Esophagus squamous epithelium (tissue), 5 donors: ENCODE measurements at regions not wholly inside any gene's neighbourhood (a gene's known extent, or its start where the extent isn't known, plus 50 kb on each side); places are given as distances from the start of the nearest gene placed in this dataset.

ENCODE experiments used
- DNase-seq: peaks from one replicate; lab custom pipeline; 2025; lab: John Stamatoyannopoulos, UW
- H3K27ac ChIP-seq, 4 donors: fragments of 200-600 bp; sonication (generic); one replicate each; pipeline ENCODE4 v1.5.1; 2016 to 2019; ENCODE audit warnings: mild to moderate bottlenecking in 1 of 4
- H3K27me3 ChIP-seq, 4 donors: fragments of 200-600 bp; sonication (generic); 1 replicate in 3 of 4; 2 replicates in 1 of 4; pipeline versions ENCODE4 v1.5.1 to v1.6.0; 2017 to 2021; ENCODE audit warnings: antibody characterized with exemption in 1 of 4
- H3K36me3 ChIP-seq, 3 donors: fragments of 200-600 bp; sonication (generic); one replicate each; pipeline ENCODE4 v1.5.1; 2016 to 2019
- H3K4me1 ChIP-seq, 3 donors: fragments of 200-600 bp; sonication (generic); one replicate each; pipeline ENCODE4 v1.5.1; 2017 to 2019
- H3K4me3 ChIP-seq, 4 donors: fragments of 200-600 bp; sonication (generic); 1 replicate in 3 of 4; 2 replicates in 1 of 4; pipeline ENCODE4 v1.5.1; 2016 to 2019; ENCODE audit warnings: mild to moderate bottlenecking in 2 of 4, moderate library complexity in 1 of 4
- H3K9me3 ChIP-seq, 3 donors: fragments of 200-600 bp; sonication (generic); one replicate each; pipeline ENCODE4 v1.5.1; 2016 to 2019
- POLR2A ChIP-seq, 4 donors: fragments of 450-650 bp; IDR thresholded peaks; one replicate each; pipeline ENCODE4 v1.6.1; 2017; ENCODE audit warnings: antibody characterized with exemption in 4 of 4, mild to moderate bottlenecking in 4 of 4, moderate library complexity in 3 of 4
- WGBS, 2 donors: methylation state at CpG; one replicate each; pipeline ENCODE4 v1.1.5; 2018; 5-methylcytosine and 5-hydroxymethylcytosine counted together
- intact Hi-C: fragments of 100-400 bp; cut with DNase I; formaldehyde crosslinking; loops from one replicate; pipeline ENCODE4 v1.15.0; 2022
- small RNA-seq, 4 donors: library from RNA; depleted of rRNA; stranded (forward); fragments of <200 nt; gene quantifications; one replicate each; pipeline ENCODE3, GENCODE V24; 2016
- TF ChIP-seq, protein P1 (sequence below), 6 experiments: fragments of 450-650 bp in 4 of 6; fragments of 200-600 bp in 2 of 6; sonication (generic) in 2 of 6; IDR thresholded peaks; one replicate each; pipeline ENCODE4 v1.5.1; 2016 to 2019; ENCODE audit warnings: antibody characterized with exemption in 6 of 6, mild to moderate bottlenecking in 4 of 6, moderate library complexity in 4 of 6
- donor health status: DM: yes; HTN: yes; CAD: no.

DNA sequence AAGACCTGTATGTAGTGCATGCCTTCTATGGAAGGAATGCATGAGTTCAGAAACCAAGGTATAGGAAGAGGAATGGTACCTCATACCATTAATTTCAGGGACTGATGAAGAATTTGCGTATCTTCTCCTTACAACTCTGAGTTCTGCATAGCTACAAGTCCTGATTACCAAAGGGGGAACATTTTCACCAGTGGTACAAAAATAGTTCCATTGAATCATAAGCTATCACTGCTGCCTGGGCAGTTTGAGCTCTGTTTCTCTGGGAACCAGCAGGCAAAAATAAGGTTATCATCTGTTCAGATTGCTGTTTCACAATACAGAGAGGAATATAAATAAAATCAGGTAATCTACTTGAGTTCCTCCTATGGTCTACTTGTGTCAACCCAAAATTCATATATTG lies 77.9 kb upstream of the GNPDA2 start:
- no peaks in the 10 kb centered on the region for H3K4me1 ChIP-seq
- WGBS, 2 donors: 88 to 90% methylated on average over 1 of the region's 1 CpG
- TF ChIP-seq, protein P1, sequence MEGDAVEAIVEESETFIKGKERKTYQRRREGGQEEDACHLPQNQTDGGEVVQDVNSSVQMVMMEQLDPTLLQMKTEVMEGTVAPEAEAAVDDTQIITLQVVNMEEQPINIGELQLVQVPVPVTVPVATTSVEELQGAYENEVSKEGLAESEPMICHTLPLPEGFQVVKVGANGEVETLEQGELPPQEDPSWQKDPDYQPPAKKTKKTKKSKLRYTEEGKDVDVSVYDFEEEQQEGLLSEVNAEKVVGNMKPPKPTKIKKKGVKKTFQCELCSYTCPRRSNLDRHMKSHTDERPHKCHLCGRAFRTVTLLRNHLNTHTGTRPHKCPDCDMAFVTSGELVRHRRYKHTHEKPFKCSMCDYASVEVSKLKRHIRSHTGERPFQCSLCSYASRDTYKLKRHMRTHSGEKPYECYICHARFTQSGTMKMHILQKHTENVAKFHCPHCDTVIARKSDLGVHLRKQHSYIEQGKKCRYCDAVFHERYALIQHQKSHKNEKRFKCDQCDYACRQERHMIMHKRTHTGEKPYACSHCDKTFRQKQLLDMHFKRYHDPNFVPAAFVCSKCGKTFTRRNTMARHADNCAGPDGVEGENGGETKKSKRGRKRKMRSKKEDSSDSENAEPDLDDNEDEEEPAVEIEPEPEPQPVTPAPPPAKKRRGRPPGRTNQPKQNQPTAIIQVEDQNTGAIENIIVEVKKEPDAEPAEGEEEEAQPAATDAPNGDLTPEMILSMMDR (IDR thresholded peaks at IDR 0.05): no peak
- no peak for TF ChIP-seq POLR2A (IDR thresholded peaks at IDR 0.05)
- H3K27ac ChIP-seq: no peak overlapping the region
- no peak overlapping the region for H3K4me3 ChIP-seq
- intact Hi-C loops: no loop called here
- no peaks in the 10 kb centered on the region for H3K9me3 ChIP-seq
- H3K36me3 ChIP-seq: no peaks in the 10 kb centered on the region
- DNase-seq: no peak
- no peaks in the 10 kb centered on the region for H3K27me3 ChIP-seq

DNA sequence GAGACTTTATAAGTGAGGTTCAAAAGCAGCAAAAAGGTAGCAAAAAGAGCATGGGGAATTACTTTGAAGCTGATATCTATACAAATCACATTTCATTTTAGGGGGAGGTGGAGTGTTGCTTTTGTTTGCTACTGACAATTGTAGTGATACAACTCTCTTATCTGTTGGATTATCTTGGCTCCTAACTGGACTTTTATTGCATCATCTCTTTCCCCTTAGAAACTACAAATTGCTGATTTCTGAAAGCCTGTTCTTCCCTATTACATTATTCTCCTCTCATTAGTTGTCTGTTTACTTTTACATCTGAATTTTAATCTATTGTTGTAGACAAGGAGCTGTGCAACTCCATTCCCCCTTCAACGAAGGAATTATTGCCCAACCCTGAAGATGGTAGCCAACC lies 75.0 kb upstream of the GNPDA2 start:
- no peak overlapping the region for H3K27ac ChIP-seq
- no peaks in the 10 kb centered on the region for H3K36me3 ChIP-seq
- H3K4me1 ChIP-seq: no peaks in the 10 kb centered on the region
- no peaks in the 10 kb centered on the region for H3K27me3 ChIP-seq
- 26 to 50% methylated on average over 1 of the region's 1 CpG for WGBS, 2 donors
- H3K4me3 ChIP-seq: no peak overlapping the region
- H3K9me3 ChIP-seq: peaks cover 0 to 16% (median 0%) of the 10 kb centered on the region in 3 donors
- no peak for DNase-seq
- TF ChIP-seq, protein P1 (IDR thresholded peaks at IDR 0.05): no peak
- intact Hi-C loops: no loop called here

DNA sequence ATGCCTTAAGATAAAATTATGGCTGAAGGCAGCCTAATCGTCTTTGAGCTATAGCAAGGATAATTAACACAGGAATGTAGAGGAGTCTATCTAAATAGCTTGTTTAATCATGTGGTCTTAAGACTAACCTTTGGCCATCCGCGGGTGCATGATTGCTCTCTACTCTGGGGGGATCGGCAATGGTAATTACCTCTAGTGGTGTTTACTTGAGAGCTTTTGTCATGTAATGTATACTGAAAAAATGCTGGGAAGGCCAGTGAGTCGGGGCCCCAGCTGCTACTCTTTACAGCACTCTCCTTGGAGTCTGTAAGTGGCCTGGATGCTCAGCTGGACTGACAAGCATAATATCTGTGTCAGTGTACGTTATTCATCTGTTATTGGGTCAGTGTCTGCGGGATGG lies 65.5 kb upstream of the GNPDA2 start:
- 63 to 71% methylated on average over 5 to 6 of the region's 7 CpGs for WGBS, 2 donors
- TF ChIP-seq, protein P1 (IDR thresholded peaks at IDR 0.05): no peak
- TF ChIP-seq POLR2A (IDR thresholded peaks at IDR 0.05): no peak

DNA sequence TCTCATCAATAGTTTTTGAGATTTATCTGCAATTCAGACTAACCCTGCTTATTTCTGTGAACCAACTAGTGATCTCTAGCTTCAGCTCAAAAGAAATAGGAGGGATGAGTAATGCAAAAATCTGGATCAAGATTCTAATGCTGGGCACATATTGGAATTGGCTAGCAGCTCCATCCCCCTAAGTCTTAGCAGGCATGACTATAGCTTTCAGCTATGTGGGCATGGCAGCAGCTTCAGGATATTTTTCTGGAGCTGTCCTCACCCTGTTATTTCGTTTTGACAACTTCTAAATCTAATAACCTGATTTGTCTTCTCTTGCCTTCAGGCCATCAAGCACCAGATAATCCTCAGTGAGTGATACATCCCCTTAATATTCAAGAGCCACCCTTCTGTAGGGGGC lies 50.8 kb upstream of the GNPDA2 start:
- H3K4me3 ChIP-seq: no peak overlapping the region
- no peaks in the 10 kb centered on the region for H3K27me3 ChIP-seq
- peaks cover 0 to 6% (median 4%) of the 10 kb centered on the region in 3 donors for H3K9me3 ChIP-seq
- H3K27ac ChIP-seq: no peak overlapping the region
- DNase-seq: no peak
- 9 to 25% methylated on average over 1 of the region's 1 CpG for WGBS, 2 donors
- intact Hi-C loops: no loop called here
- H3K36me3 ChIP-seq: no peaks in the 10 kb centered on the region
- no peaks in the 10 kb centered on the region for H3K4me1 ChIP-seq
- TF ChIP-seq, protein P1 (IDR thresholded peaks at IDR 0.05): no peak
- TF ChIP-seq POLR2A (IDR thresholded peaks at IDR 0.05): no peak

More for the DNA sequence above, 65.5 kb upstream of the GNPDA2 start:
- intact Hi-C loops: no loop called here
- Histone ChIP-seq H3K36me3 (no peaks in the 10 kb centered on the region), H3K4me1 (no peaks in the 10 kb centered on the region), H3K4me3 (no peak overlapping the region), H3K27me3 (no peaks in the 10 kb centered on the region), H3K9me3 (peaks cover 0 to 4% (median 0%) of the 10 kb centered on the region in 3 donors), H3K27ac (no peak overlapping the region)
- no peak for DNase-seq

Small RNA genes lying in the stretch of these regions (small RNA-seq; reads per million reads assigned to genes)
- 0 reads per million in 4 donors for gene RNU6-931P
